ENCODE measurements at regions not wholly inside any gene's neighbourhood (a gene's known extent, or its start where the extent isn't known, plus 50 kb on each side); places are given as distances from the start of the nearest gene placed in this dataset.

- H4K20me1 ChIP-seq (ENCODE audit: insufficient read depth, low read length), result no peaks in the 10 kb centered on the region
- H3K4me2 ChIP-seq (ENCODE audit: insufficient read depth, low read length), result no peak overlapping the region
- H3K4me3 ChIP-seq (ENCODE audit: insufficient read depth, low read length), result no peak overlapping the region
- H3K79me2 ChIP-seq (ENCODE audit: insufficient read depth, low read length), result no peaks in the 10 kb centered on the region
- no peaks in the 10 kb centered on the region for H3K27me3 ChIP-seq (ENCODE audit: insufficient read depth, low read length)
- no peaks in the 10 kb centered on the region for H3K36me3 ChIP-seq (ENCODE audit: insufficient read depth, low read length)
- no peak for TF ChIP-seq CTCF (IDR thresholded peaks at IDR 0.05; ENCODE audit: extremely low read depth, low read depth, low read length)
- peaks cover 9% of the 10 kb centered on the region for H3K4me1 ChIP-seq (ENCODE audit: insufficient read depth, low read length)
- H2AFZ ChIP-seq (ENCODE audit: low read length), result no peak overlapping the region
- peak; percentile 69 for DNase-seq (ENCODE audit: insufficient read length, low spot score, missing footprints)
- no peaks in the 10 kb centered on the region for H3K9me3 ChIP-seq (ENCODE audit: low read depth, low read length)
- no peak overlapping the region for H3K27ac ChIP-seq (ENCODE audit: low read depth, low read length)
Measured at GRCh38 chr2:120448961-120449810, 103.2 kb downstream of the INHBB start.

GRCh38 chr2:120450196-120450820, 104.4 kb downstream of the INHBB start:
- peaks cover 20% of the 10 kb centered on the region for H3K4me1 ChIP-seq (ENCODE audit: insufficient read depth, low read length)
- H3K27me3 ChIP-seq (ENCODE audit: insufficient read depth, low read length), result no peaks in the 10 kb centered on the region
- H3K27ac ChIP-seq (ENCODE audit: low read depth, low read length), result no peak overlapping the region
- no peaks in the 10 kb centered on the region for H3K9me3 ChIP-seq (ENCODE audit: low read depth, low read length)
- no peaks in the 10 kb centered on the region for H3K79me2 ChIP-seq (ENCODE audit: insufficient read depth, low read length)
- H3K4me3 ChIP-seq (ENCODE audit: insufficient read depth, low read length), result no peak overlapping the region
- H3K36me3 ChIP-seq (ENCODE audit: insufficient read depth, low read length), result no peaks in the 10 kb centered on the region
- H2AFZ ChIP-seq (ENCODE audit: low read length), result no peak overlapping the region
- no peak for TF ChIP-seq CTCF (IDR thresholded peaks at IDR 0.05; ENCODE audit: extremely low read depth, low read depth, low read length)
- H3K4me2 ChIP-seq (ENCODE audit: insufficient read depth, low read length), result no peak overlapping the region
- DNase-seq (ENCODE audit: insufficient read length, low spot score, missing footprints), result no peak
- no peaks in the 10 kb centered on the region for H4K20me1 ChIP-seq (ENCODE audit: insufficient read depth, low read length)

- Histone ChIP-seq H3K27me3 (ENCODE audit: insufficient read depth, low read length) (no peaks in the 10 kb centered on the region), H3K79me2 (ENCODE audit: insufficient read depth, low read length) (no peaks in the 10 kb centered on the region), H3K4me1 (ENCODE audit: insufficient read depth, low read length) (peaks cover 25% of the 10 kb centered on the region), H4K20me1 (ENCODE audit: insufficient read depth, low read length) (no peaks in the 10 kb centered on the region), H3K36me3 (ENCODE audit: insufficient read depth, low read length) (no peaks in the 10 kb centered on the region), H2AFZ (ENCODE audit: low read length) (no peak overlapping the region), H3K4me2 (ENCODE audit: insufficient read depth, low read length) (no peak overlapping the region), H3K27ac (ENCODE audit: low read depth, low read length) (no peak overlapping the region), H3K9me3 (ENCODE audit: low read depth, low read length) (no peaks in the 10 kb centered on the region), H3K4me3 (ENCODE audit: insufficient read depth, low read length) (no peak overlapping the region)
- no peak for TF ChIP-seq CTCF (IDR thresholded peaks at IDR 0.05; ENCODE audit: extremely low read depth, low read depth, low read length)
- peak; percentile 76 for DNase-seq (ENCODE audit: insufficient read length, low spot score, missing footprints)
Measured at GRCh38 chr2:120451334-120451733, 105.4 kb downstream of the INHBB start.

GRCh38 chr2:120452131-120452530, 106.2 kb downstream of the INHBB start:
- TF ChIP-seq CTCF (IDR thresholded peaks at IDR 0.05; ENCODE audit: extremely low read depth, low read depth, low read length), result no peak
- no peaks in the 10 kb centered on the region for H3K79me2 ChIP-seq (ENCODE audit: insufficient read depth, low read length)
- no peaks in the 10 kb centered on the region for H4K20me1 ChIP-seq (ENCODE audit: insufficient read depth, low read length)
- no peak overlapping the region for H3K4me2 ChIP-seq (ENCODE audit: insufficient read depth, low read length)
- H3K36me3 ChIP-seq (ENCODE audit: insufficient read depth, low read length), result no peaks in the 10 kb centered on the region
- no peak overlapping the region for H3K27ac ChIP-seq (ENCODE audit: low read depth, low read length)
- H3K9me3 ChIP-seq (ENCODE audit: low read depth, low read length), result no peaks in the 10 kb centered on the region
- peak; percentile 47 for DNase-seq (ENCODE audit: insufficient read length, low spot score, missing footprints)
- no peak overlapping the region for H2AFZ ChIP-seq (ENCODE audit: low read length)
- H3K27me3 ChIP-seq (ENCODE audit: insufficient read depth, low read length), result no peaks in the 10 kb centered on the region
- peaks cover 25% of the 10 kb centered on the region for H3K4me1 ChIP-seq (ENCODE audit: insufficient read depth, low read length)
- no peak overlapping the region for H3K4me3 ChIP-seq (ENCODE audit: insufficient read depth, low read length)
